Activated CD8-positive, alpha-beta memory T cell treated with anti-CD3 and anti-CD28 coated beads for 24 hours (primary cell): ENCODE measurements at regions not wholly inside any gene's neighbourhood (a gene's known extent, or its start where the extent isn't known, plus 50 kb on each side); places are given as distances from the start of the nearest gene placed in this dataset.

Experiments used
- DNase-seq: peaks from one replicate; pipeline ENCODE4 v3.0.0-alpha.2; 2020

- no peak for DNase-seq
Measured at GRCh38 chr12:85644508-85644907, 191.7 kb downstream of the RASSF9 start.

- DNase-seq = no peak
Measured at GRCh38 chr12:85653731-85654455, 182.3 kb downstream of the RASSF9 start.

- DNase-seq = no peak
Measured at GRCh38 chr12:85654456-85654840, 181.8 kb downstream of the RASSF9 start.

- no peak for DNase-seq
Measured at GRCh38 chr12:85656561-85656960, 179.6 kb downstream of the RASSF9 start.

- DNase-seq = no peak
Measured at GRCh38 chr12:85657251-85657650, 179.0 kb downstream of the RASSF9 start.

- DNase-seq = no peak
Measured at GRCh38 chr12:85657836-85658630, 178.2 kb downstream of the RASSF9 start.

- DNase-seq = no peak
Measured at GRCh38 chr12:85659754-85660530, 176.3 kb downstream of the RASSF9 start.

- DNase-seq = no peak
Measured at GRCh38 chr12:85661461-85662206, 174.6 kb downstream of the RASSF9 start.

- no peak for DNase-seq
Measured at GRCh38 chr12:85662207-85662602, 174.0 kb downstream of the RASSF9 start.

GRCh38 chr12:85663631-85664030 is 172.6 kb downstream of the RASSF9 start:
- DNase-seq = no peak

GRCh38 chr12:85664429-85664828 is 171.8 kb downstream of the RASSF9 start:
- DNase-seq = no peak

GRCh38 chr12:85669911-85670310 is 166.3 kb downstream of the RASSF9 start:
- DNase-seq = no peak

- DNase-seq = no peak
Measured at GRCh38 chr12:85672436-85672835, 163.8 kb downstream of the RASSF9 start.

GRCh38 chr12:85673921-85674420 is 162.2 kb downstream of the RASSF9 start:
- DNase-seq = no peak

- no peak for DNase-seq
Measured at GRCh38 chr12:85676816-85677749, 159.1 kb downstream of the RASSF9 start.

GRCh38 chr12:85679296-85679695 is 156.9 kb downstream of the RASSF9 start:
- no peak for DNase-seq

- no peak for DNase-seq
Measured at GRCh38 chr12:85680881-85681280, 155.3 kb downstream of the RASSF9 start.

- DNase-seq = no peak
Measured at GRCh38 chr12:85681333-85681732, 154.9 kb downstream of the RASSF9 start.

GRCh38 chr12:85683051-85683450 is 153.2 kb downstream of the RASSF9 start:
- no peak for DNase-seq

- DNase-seq = no peak
Measured at GRCh38 chr12:85688837-85689236, 147.4 kb downstream of the RASSF9 start.

GRCh38 chr12:85690146-85690545 is 146.1 kb downstream of the RASSF9 start:
- DNase-seq = no peak
